22Rv1 (cell line): ENCODE measurements at regions not wholly inside any gene's neighbourhood (a gene's known extent, or its start where the extent isn't known, plus 50 kb on each side); places are given as distances from the start of the nearest gene placed in this dataset.

Source experiments
- CTCF ChIP-seq: fragments of 450-650 bp; IDR thresholded peaks from 2 replicates; pipeline ENCODE4 v1.5.1; 2017; ENCODE audit warnings: mild to moderate bottlenecking
- ZFX ChIP-seq: fragments of 450-650 bp; IDR thresholded peaks from 2 replicates; pipeline ENCODE4 v1.6.1; 2017; ENCODE audit warnings: antibody characterized with exemption, borderline replicate concordance

GRCh38 chr12:72201457-72201856, 70.7 kb upstream of the TRHDE start:
- TF ChIP-seq CTCF (no peak), ZFX (no peak)
